KBM-7 (cell line): ENCODE measurements at regions not wholly inside any gene's neighbourhood (a gene's known extent, or its start where the extent isn't known, plus 50 kb on each side); places are given as distances from the start of the nearest gene placed in this dataset.

Experiments used
- DNase-seq: peaks from one replicate; pipeline ENCODE4 v3.0.0-alpha.2; 2015
- in situ Hi-C: fragments of 300-500 bp; cut with MboI; formaldehyde crosslinking; loops from 2 replicates; pipeline ENCODE4 v1.14.3; 2020; ENCODE audit warnings: low sequenced_read_pairs, low pct_unique_long_range_greater_than_20kb, mixed read lengths

DNA sequence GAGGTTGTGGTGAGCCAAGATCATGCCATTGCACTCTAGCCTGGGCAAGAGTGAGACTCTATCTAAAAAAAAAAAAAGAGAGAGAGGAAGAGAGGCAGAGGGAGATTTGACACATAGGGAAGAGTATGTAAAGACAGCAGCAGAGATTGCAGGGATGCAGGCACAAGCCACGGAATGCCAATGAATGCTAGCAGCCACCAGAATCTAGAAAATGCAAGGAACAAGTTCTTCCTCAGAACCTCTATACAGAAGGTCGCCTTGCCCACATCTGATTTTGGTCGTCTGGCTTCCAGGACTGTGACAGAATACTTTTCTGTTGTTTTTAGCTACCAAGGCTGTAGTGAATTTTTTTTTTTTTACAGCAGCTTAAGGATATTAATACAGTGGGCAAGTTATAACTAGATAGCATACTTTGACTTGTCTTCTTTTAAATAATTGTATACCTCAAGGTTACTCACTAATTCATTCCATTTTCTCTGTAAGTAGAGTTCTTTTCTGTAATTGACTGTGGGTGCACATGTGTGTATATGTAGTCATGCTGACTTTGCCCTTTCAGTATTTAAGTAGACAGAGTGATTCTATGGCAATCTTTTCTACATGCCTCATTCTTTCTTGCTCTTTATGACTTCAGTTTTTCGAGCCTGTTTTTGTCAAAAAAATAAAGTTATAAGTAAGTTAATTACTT is 402.2 kb downstream of the GJA1 start:
- no peak for DNase-seq
- in situ Hi-C loops = no loop called here

- in situ Hi-C loops = no loop called here
- peak; percentile 3 for DNase-seq
These were observed 403.4 kb downstream of the GJA1 start for GRCh38 chr6:121838842-121839241.

DNA sequence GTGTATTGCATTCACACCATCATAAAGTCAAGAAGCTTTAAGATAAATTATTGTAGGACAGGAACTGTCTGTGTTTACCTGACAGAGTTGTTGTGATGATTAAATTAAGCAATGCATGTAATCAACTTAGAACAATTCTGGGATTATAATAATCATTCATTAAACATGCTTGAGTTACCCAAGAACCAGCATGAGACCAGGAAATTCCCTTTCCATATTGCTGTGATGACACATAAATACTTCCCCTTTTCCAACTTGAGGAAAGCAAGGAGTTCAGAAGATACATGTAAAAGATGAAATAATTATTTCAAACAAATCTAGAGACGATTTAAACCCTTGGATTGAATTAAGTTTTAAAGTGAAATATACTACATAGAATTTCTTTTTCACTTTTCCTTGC is 404.4 kb downstream of the GJA1 start:
- in situ Hi-C loops = no loop called here
- no peak for DNase-seq

- no peak for DNase-seq
- in situ Hi-C loops = no loop called here
These were observed 409.5 kb downstream of the GJA1 start for GRCh38 chr6:121844898-121845297.

GRCh38 chr6:121847806-121848522 is 412.5 kb downstream of the GJA1 start:
- in situ Hi-C loops = no loop called here
- DNase-seq = no peak

GRCh38 chr6:121848523-121849255 is 413.2 kb downstream of the GJA1 start:
- no peak for DNase-seq
- in situ Hi-C loops = no loop called here

DNA sequence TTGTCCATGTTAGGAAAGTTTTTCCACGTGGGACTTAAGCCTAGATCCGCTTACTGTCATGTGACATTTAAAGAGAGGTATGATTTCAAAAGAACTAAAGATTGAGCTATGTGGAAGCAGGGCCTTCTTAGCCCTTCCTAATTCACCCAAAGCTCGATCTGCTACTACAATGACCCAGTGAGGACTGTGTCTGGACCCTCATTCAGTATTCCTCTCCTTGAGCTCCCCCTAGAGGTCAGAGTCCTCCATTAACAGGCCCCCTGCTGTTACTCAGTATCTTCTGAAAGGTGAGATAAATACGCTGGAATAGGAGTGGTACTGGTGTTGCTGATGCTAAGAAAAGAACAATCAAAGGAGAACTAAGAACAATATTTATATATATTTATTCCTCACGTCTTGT is 414.0 kb downstream of the GJA1 start:
- in situ Hi-C loops = no loop called here
- peak; percentile 69 for DNase-seq

DNA sequence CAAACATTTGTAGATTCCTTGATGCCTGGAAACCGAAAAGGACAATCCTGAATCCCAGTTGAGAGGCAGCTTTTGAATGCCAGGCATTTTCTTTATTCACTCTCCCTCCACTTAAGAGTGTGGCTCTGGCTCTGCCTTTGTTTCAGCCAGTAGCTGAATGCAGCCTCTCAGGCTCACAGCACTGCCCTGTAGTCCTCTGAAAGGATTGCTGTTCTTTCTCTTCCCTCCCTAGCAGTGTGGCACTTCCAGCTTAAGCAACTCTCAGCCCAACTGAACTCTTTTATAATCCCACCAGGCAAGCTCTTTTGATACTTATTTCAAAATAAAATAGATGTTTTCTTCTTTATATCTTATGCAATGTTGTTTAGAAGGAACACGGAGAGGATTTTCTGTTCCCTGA is 415.6 kb downstream of the GJA1 start:
- no peak for DNase-seq
- in situ Hi-C loops = no loop called here

DNA sequence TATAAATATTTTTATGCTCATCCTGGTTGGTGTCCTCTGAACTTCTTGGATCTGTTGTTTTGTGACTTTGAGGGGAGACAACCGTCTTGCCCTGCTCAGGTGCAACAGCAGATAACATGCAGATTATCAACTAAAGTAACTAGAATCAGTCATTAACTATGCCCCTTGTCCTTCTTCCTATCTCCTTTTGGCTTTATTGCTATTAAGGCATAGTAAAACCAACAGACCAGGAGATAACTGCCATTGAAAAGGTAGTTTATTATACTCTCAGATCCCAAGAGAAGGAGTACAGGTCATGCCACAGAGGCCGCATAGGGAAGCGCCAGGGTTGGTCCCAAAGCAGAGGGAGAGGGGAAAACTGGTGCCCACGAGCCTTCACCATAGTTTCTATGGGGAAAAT is 418.2 kb downstream of the GJA1 start:
- no peak for DNase-seq
- in situ Hi-C loops = no loop called here

DNA sequence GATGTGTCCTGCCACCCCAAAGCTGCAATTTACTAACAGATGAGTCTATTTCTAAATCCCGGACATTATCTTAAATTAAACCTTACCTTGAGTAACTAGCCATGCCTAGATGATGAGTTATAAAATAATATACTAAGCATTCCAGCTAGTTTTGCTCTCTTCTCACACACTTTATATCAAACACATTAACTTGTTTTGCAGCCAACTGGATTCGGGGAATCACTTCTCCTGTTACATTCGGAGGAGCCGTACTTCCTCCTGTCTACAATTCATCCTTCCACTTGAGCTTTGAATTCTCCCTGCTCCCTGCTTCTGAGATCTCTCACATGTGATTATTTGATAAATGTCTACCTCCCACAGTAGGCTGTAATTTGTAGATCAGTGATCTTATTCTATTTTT is 420.1 kb downstream of the GJA1 start:
- in situ Hi-C loops = no loop called here
- no peak for DNase-seq

DNA sequence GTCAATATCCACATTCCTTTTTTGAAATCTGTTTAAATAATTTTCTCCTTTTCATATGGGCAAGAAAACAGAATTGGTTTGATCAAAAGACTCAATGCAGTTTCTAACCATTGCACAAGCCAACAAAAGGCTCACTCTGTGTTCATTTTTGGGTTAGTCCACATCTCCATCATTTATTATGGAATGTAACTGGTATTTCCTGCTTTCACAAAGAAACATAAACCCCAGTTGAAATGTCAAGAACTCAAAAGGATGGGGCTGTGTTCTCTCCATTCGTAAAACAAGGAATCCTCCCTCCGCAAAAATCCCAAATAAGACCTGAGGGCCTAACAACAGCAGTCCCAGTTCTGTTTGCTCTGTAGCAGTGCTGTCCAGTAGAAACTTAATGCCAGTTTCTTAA is 420.9 kb downstream of the GJA1 start:
- in situ Hi-C loops = no loop called here
- no peak for DNase-seq

- no peak for DNase-seq
- in situ Hi-C loops = no loop called here
These were observed 422.1 kb downstream of the GJA1 start for GRCh38 chr6:121857551-121857950.

DNA sequence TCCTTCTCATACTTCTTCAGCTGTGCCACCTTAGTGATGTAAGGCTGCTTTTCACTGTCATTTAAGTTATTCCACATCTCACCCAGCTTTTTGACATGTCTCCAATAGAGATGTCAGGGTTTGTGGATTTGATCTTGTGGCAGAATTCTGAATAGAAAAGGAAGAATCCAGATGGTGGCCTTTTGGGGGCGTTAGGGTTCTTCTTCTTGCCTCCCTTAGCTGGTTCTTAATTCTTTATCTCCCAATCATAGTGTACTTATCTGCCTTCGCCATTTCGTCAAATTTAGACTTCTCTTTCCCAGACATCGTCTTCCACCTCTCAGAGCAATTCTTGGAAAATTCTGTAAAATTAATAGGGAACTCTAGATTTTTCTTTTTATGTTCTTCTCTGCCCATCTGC is 422.9 kb downstream of the GJA1 start:
- in situ Hi-C loops = no loop called here
- DNase-seq = no peak

DNA sequence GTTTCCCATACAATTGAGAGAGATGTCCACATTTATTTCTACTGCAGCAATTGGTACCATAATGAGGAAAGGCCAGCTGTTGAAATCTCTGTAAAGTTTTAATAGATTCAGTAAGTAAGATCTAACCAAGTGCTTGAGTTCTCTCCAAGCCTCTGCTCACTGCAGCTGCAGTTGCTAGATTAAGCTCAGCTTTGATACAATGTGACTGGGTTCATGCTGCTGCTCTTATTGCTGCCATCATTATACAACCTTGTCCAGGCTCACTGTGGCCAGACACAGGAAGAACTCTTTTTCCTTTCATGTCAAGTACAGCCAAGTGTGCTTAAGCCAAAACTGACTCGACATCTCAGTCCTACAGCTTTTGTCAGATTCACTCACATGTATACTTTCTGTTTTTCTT is 423.5 kb downstream of the GJA1 start:
- DNase-seq = no peak
- in situ Hi-C loops = no loop called here

- DNase-seq = no peak
- in situ Hi-C loops = no loop called here
These were observed 430.4 kb downstream of the GJA1 start for GRCh38 chr6:121865811-121866210.

DNA sequence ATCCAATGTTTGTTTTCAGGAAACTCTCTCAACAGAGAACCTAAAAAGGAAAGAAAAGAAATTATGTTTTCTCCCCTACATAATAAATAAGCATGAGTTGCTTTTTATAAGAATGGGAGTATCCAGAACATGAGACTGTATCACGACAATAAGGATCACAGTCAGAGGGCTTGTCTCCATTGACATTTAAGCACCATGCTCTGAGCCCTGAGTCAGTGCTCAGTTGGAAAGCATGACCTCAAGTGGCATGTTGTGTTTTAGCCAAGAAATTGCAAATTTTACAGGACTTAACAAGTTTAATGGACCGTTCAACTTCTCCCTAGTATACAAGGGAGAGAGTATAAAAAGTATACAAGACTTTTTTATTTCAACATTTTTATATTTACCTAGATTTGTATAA is 431.6 kb downstream of the GJA1 start:
- in situ Hi-C loops = no loop called here
- no peak for DNase-seq

DNA sequence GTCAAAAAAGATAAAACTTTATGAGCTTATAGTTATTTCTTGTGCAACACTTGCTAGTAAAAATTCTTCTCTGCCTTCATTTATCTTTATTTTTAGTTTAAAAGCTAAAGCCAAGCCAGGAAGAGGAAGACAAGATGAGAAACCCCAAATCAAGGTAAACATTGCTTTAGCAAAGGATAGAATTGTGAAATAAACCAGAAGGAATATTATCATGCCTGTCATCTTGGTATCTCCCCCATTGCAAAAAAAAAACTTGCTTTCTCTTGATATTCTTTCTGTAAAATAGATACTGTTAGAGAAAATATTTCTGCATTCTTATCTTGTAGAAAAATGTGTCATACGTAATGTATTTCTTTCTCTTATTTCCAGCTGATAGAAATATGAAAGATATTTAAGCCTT is 432.8 kb downstream of the GJA1 start:
- in situ Hi-C loops = no loop called here
- no peak for DNase-seq

GRCh38 chr6:121873595-121873994 is 438.1 kb downstream of the GJA1 start:
- no peak for DNase-seq
- in situ Hi-C loops = no loop called here

DNA sequence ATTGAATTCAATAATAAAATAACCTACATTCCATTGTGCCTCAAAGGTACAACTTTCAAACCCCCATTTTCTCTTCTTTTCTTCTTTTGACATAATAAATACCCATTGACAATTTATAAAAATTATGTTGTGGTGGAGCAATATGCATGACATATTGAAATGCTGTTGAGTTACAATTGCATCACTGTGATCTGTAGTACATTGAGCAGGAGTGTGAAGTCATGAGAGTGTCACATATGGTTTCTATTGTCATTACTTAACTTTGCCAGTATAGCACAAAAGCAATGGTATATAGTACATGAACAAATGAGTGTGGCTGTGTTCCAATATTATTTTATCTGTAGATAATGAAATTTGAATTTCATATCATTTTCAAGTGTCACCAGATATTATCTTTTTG is 441.3 kb downstream of the GJA1 start:
- no peak for DNase-seq
- in situ Hi-C loops = no loop called here

GRCh38 chr6:121879149-121879548 is 443.7 kb downstream of the GJA1 start:
- in situ Hi-C loops = no loop called here
- DNase-seq = no peak
